IMR-90 (cell line): ENCODE measurements at regions not wholly inside any gene's neighbourhood (a gene's known extent, or its start where the extent isn't known, plus 50 kb on each side); places are given as distances from the start of the nearest gene placed in this dataset.

ENCODE experiments used
- ATAC-seq: fragments of 200-7000 bp; cut with Tn5 transposase; 2 replicates; pipeline ENCODE4 v1.9.1; 2020; ENCODE audit warnings: low read depth, mild to moderate bottlenecking, moderate library complexity
- BruUV-seq: library from RNA; stranded (reverse); fragments of 400-500 nt; replicated peaks from 2 replicates; lab custom pipeline; 2021; lab: Mats Ljungman, UMichigan
- CTCF ChIA-PET: fragments of 300-600 bp; formaldehyde crosslinking; extraction: SDS; loops from one replicate; lab custom pipeline; 2021; ENCODE audit warnings: antibody characterized with exemption; lab: Yijun Ruan, JAX
- POLR2A ChIA-PET: fragments of 300-600 bp; sonication (Branson Sonifier 250); formaldehyde crosslinking; loops from one replicate; lab custom pipeline; 2022; ENCODE audit warnings: antibody characterized with exemption; ENCODE audit not compliant: unreplicated experiment; lab: Charles Lee
- DNase-seq: peaks from one replicate; pipeline ENCODE4 v3.0.0; 2013
- H2AFZ ChIP-seq: replicated peaks from 2 replicates; pipeline ENCODE3; 2013; ENCODE audit warnings: low read length, mild to moderate bottlenecking; ENCODE audit not compliant: poor library complexity
- H2AK5ac ChIP-seq: 2 replicates; pipeline ENCODE4 v1.6.1; 2013; ENCODE audit warnings: low read depth, low read length, inconsistent platforms
- H2AK9ac ChIP-seq: replicated peaks from 2 replicates; pipeline ENCODE3; 2013; ENCODE audit warnings: mild to moderate bottlenecking, low read depth, low read length, moderate library complexity; ENCODE audit not compliant: poor library complexity
- H2BK120ac ChIP-seq: 2 replicates; pipeline ENCODE4 v1.6.1; 2013; ENCODE audit warnings: low read depth, low read length, inconsistent platforms
- H2BK15ac ChIP-seq: 3 replicates; pipeline ENCODE4 v1.6.1; 2013; ENCODE audit warnings: low read depth, low read length, inconsistent platforms
- H2BK20ac ChIP-seq: 2 replicates; pipeline ENCODE4 v1.6.1; 2013; ENCODE audit warnings: low read depth, mild to moderate bottlenecking, inconsistent platforms, low read length, moderate library complexity
- H2BK5ac ChIP-seq: 2 replicates; pipeline ENCODE4 v1.6.1; 2013; ENCODE audit warnings: mild to moderate bottlenecking, low read depth, low read length, inconsistent platforms; ENCODE audit not compliant: poor library complexity, severe bottlenecking
- H3K14ac ChIP-seq: replicated peaks from 2 replicates; pipeline ENCODE4 v1.6.1; 2013; ENCODE audit warnings: low read depth, low read length, inconsistent platforms
- H3K18ac ChIP-seq: 2 replicates; pipeline ENCODE4 v1.6.1; 2013; ENCODE audit warnings: low read depth, low read length, control low read depth
- H3K23ac ChIP-seq: 2 replicates; pipeline ENCODE4 v1.6.1; 2013; ENCODE audit warnings: low read depth, low read length, inconsistent platforms
- H3K27ac ChIP-seq: 2 replicates; pipeline ENCODE4 v1.5.1; 2013; ENCODE audit warnings: mild to moderate bottlenecking, control low read depth, low read length; ENCODE audit not compliant: insufficient read depth
- H3K27me3 ChIP-seq: 2 replicates; pipeline ENCODE4 v1.6.1; 2013; ENCODE audit warnings: low read length; ENCODE audit not compliant: control insufficient read depth, insufficient read depth
- H3K36me3 ChIP-seq: 2 replicates; pipeline ENCODE4 v1.6.1; 2013; ENCODE audit warnings: low read length, mixed read lengths; ENCODE audit not compliant: control insufficient read depth, insufficient read depth
- H3K4ac ChIP-seq: 2 replicates; pipeline ENCODE4 v1.6.1; 2013; ENCODE audit warnings: low read depth, low read length, inconsistent platforms
- H3K4me1 ChIP-seq: 2 replicates; pipeline ENCODE4 v1.6.1; 2013; ENCODE audit warnings: low read length, mixed read lengths; ENCODE audit not compliant: control insufficient read depth, insufficient read depth
- H3K4me2 ChIP-seq: 2 replicates; pipeline ENCODE4 v1.6.1; 2013; ENCODE audit warnings: low read depth, mild to moderate bottlenecking, control low read depth, low read length, moderate library complexity
- H3K4me3 ChIP-seq: 2 replicates; pipeline ENCODE4 v1.5.1; 2013; ENCODE audit warnings: low read depth, mild to moderate bottlenecking, control low read depth, low read length, moderate library complexity; ENCODE audit not compliant: insufficient read depth
- H3K56ac ChIP-seq: 2 replicates; pipeline ENCODE4 v1.6.1; 2013; ENCODE audit warnings: low read length, inconsistent platforms; ENCODE audit not compliant: insufficient read depth; ENCODE audit errors: extremely low read depth
- H3K79me1 ChIP-seq, 2 experiments: 2 replicates each; pipeline ENCODE4 v1.6.1; 2013; ENCODE audit warnings: low read length in 2 of 2, inconsistent platforms in 1 of 2, low read depth in 1 of 2
- H3K9ac ChIP-seq: 2 replicates; pipeline ENCODE4 v1.6.1; 2013; ENCODE audit warnings: low read depth, low read length, control low read depth
- H3K9me1 ChIP-seq: 2 replicates; pipeline ENCODE4 v1.6.1; 2013; ENCODE audit warnings: low read length, inconsistent platforms; ENCODE audit not compliant: insufficient read depth
- H3K9me3 ChIP-seq: 2 replicates; pipeline ENCODE4 v1.6.1; 2013; ENCODE audit warnings: low read length; ENCODE audit not compliant: control insufficient read depth, insufficient read depth
- H4K20me1 ChIP-seq: 2 replicates; pipeline ENCODE4 v1.6.1; 2013; ENCODE audit warnings: low read length, inconsistent platforms; ENCODE audit not compliant: insufficient read depth
- H4K5ac ChIP-seq: 2 replicates; pipeline ENCODE4 v1.6.1; 2013; ENCODE audit warnings: mild to moderate bottlenecking, low read depth, low read length, control low read depth
- H4K8ac ChIP-seq, 2 experiments: 2 replicates each; pipeline ENCODE4 v1.6.1; 2013; ENCODE audit warnings: low read depth in 2 of 2, low read length in 2 of 2, control low read depth in 1 of 2, inconsistent platforms in 1 of 2
- H4K91ac ChIP-seq: 2 replicates; pipeline ENCODE4 v1.6.1; 2013; ENCODE audit warnings: low read depth, low read length, inconsistent platforms; ENCODE audit not compliant: insufficient read depth
- FOS ChIP-seq: fragments of 150-350 bp; IDR thresholded peaks from 2 replicates; pipeline ENCODE4 v1.6.1; 2016; ENCODE audit warnings: low read depth, low read length
- MXI1 ChIP-seq: IDR thresholded peaks from 2 replicates; pipeline ENCODE4 v1.6.1; 2012; ENCODE audit warnings: low read depth, mild to moderate bottlenecking, low read length, moderate library complexity, borderline replicate concordance
- NFE2L2 ChIP-seq: fragments of 150-350 bp; IDR thresholded peaks from 2 replicates; pipeline ENCODE4 v1.6.1; 2016; ENCODE audit warnings: low read depth, mild to moderate bottlenecking, low read length
- RAD21 ChIP-seq: IDR thresholded peaks from 2 replicates; pipeline ENCODE4 v1.6.1; 2012; ENCODE audit warnings: low read length, improper control_type of control experiment
- WGBS, 2 experiments: methylation state at CpG; one replicate each; pipeline versions ENCODE4 v1.1.5 to v1.1.7; 2013; ENCODE audit warnings: missing lambda C conversion rate in 2 of 2; ENCODE audit not compliant: insufficient read length in 1 of 2; ENCODE audit errors: extremely low coverage in 2 of 2; 5-methylcytosine and 5-hydroxymethylcytosine counted together
- dilution Hi-C: fragments of 300-500 bp; cut with HindIII; formaldehyde crosslinking; loops from one replicate; pipeline ENCODE4 v1.14.3; 2018; ENCODE audit warnings: low sequenced_read_pairs; ENCODE audit not compliant: unreplicated experiment
- in situ Hi-C: fragments of 300-500 bp; cut with MboI; formaldehyde crosslinking; loops from 3 replicates; pipeline ENCODE4 v1.14.3; 2019; ENCODE audit warnings: low sequenced_read_pairs, inconsistent platforms, mixed read lengths
- intact Hi-C: fragments of 100-400 bp; cut with micrococcal nuclease; formaldehyde crosslinking; loops from 2 replicates; pipeline ENCODE4 v1.10.0; 2022

DNA sequence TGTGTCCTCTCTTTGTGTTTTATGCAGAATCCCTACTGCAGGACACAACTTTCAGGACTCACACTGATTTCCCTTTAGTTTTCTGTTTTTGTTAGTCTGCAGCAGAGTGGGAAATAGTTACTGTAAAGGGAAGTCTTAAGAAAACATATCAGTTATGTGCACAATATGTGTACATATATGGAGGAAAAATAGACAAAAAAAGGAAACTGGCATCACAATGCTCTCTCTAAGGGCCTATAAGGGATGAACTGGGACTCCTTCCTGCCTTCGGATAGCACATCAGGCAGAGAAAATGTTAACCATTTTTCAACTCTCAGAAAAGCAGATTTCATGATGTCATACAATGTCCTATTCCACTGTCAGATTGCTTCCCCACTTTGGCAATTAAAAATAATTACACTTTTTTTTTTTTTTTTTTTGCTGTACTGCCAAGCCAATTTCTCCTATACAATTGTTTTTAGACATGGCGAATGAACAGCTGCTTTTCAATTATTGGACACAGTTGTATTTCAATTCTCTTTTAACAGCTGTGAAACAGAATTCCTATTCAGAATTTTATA lies 112.5 kb upstream of the KCNJ16 start:
- no peak overlapping the region for H2AFZ ChIP-seq
- peak overlapping the region; percentile 37; the same call in 1 of the 2 replicates for H3K27ac ChIP-seq
- no peak for TF ChIP-seq NFE2L2
- TF ChIP-seq RAD21, result no peak
- TF ChIP-seq FOS, result no peak
- TF ChIP-seq MXI1, result no peak
- in situ Hi-C loops, result no loop called here
- no peak overlapping the region for H3K4me3 ChIP-seq
- ATAC-seq (no peak), DNase-seq (no peak)
- H3K4ac ChIP-seq, result no peak overlapping the region; the same call in 1 of the 2 replicates
- peaks cover 5% of the 10 kb centered on the region; the same call in 1 of the 2 replicates for H3K9me3 ChIP-seq
- H4K5ac ChIP-seq, result peak overlapping the region; percentile 69
- no peak overlapping the region for H3K56ac ChIP-seq
- ChIA-PET CTCF (interaction anchor here (1.5 kb wide), 1 partner anchor 8 kb away, joined by 4 read pairs; no protein-coding TSS in a partner anchor), POLR2A (no interaction called here)
- no peak overlapping the region for H2AK9ac ChIP-seq
- peaks cover 4% of the 10 kb centered on the region; the same call in 1 of the 2 replicates for H3K27me3 ChIP-seq
- H2BK120ac ChIP-seq, result peak overlapping the region; percentile 50
- peaks cover 8% of the 10 kb centered on the region; the same call in 1 of the 2 replicates for H3K4me1 ChIP-seq
- peak overlapping the region; percentile 79; the same call in 1 of the 2 replicates for H3K18ac ChIP-seq
- H4K8ac ChIP-seq, result peak overlapping the region in 1 of 2 experiments; percentile 0; a peak in 1 of 4 replicates
- no peak overlapping the region for H3K9ac ChIP-seq
- no peaks in the 10 kb centered on the region for H3K9me1 ChIP-seq
- no peaks in the 10 kb centered on the region for H3K79me1 ChIP-seq
- no peaks in the 10 kb centered on the region for H4K20me1 ChIP-seq
- no peak overlapping the region for H2BK15ac ChIP-seq
- no peak overlapping the region for H2AK5ac ChIP-seq
- no peak overlapping the region for H4K91ac ChIP-seq
- no CpG with 5 or more reads among the region's 2 CpGs for WGBS, 2 experiments
- H2BK5ac ChIP-seq, result no peak overlapping the region
- BruUV-seq, result no TSS peak
- intact Hi-C loops, result loop anchor here (5.0 kb wide), 1 partner anchor 355 kb away; no protein-coding TSS in a partner anchor
- no peak overlapping the region for H3K23ac ChIP-seq
- H3K4me2 ChIP-seq, result no peak overlapping the region; the same call in 1 of the 2 replicates
- H3K36me3 ChIP-seq, result no peaks in the 10 kb centered on the region
- dilution Hi-C loops, result no loop called here
- H2BK20ac ChIP-seq, result peak overlapping the region; percentile 0; the same call in 1 of the 2 replicates
- no peak overlapping the region for H3K14ac ChIP-seq
